Transverse colon (tissue), 4 donors: ENCODE measurements at regions not wholly inside any gene's neighbourhood (a gene's known extent, or its start where the extent isn't known, plus 50 kb on each side); places are given as distances from the start of the nearest gene placed in this dataset.
A peak's percentile ranks its signal among the peaks of the same experiment; 100 is the strongest.

ENCODE experiments used
- DNase-seq: peaks from one replicate; pipeline ENCODE4 v3.0.0-alpha.2; 2019
- H3K27ac ChIP-seq, 4 donors: fragments of 200-600 bp; sonication (generic); 2 replicates each; pipeline ENCODE4 v1.5.1; 2016 to 2018; ENCODE audit warnings: inconsistent platforms in 4 of 4
- H3K27me3 ChIP-seq: fragments of 200-600 bp; sonication (generic); 2 replicates; pipeline ENCODE4 v1.5.1; 2017; ENCODE audit warnings: inconsistent platforms
- H3K36me3 ChIP-seq, 4 donors: fragments of 200-600 bp; sonication (generic); 2 replicates each; pipeline ENCODE4 v1.5.1; 2017 to 2019; ENCODE audit warnings: inconsistent platforms in 4 of 4
- H3K4me1 ChIP-seq, 4 donors: fragments of 200-600 bp; sonication (generic); 2 replicates each; pipeline ENCODE4 v1.5.1; 2017 to 2020; ENCODE audit warnings: inconsistent platforms in 4 of 4
- H3K4me3 ChIP-seq, 4 donors: fragments of 200-600 bp; sonication (generic); 1 replicate in 1 of 4; 2 replicates in 3 of 4; pipeline versions ENCODE4 v1.5.1 to v1.6.1; 2017 to 2019; ENCODE audit warnings: inconsistent platforms in 4 of 4
- H3K9me3 ChIP-seq, 2 donors: fragments of 200-600 bp; sonication (generic); 2 replicates each; pipeline ENCODE4 v1.5.1; 2017 to 2019; ENCODE audit warnings: inconsistent platforms in 2 of 2
- EP300 ChIP-seq: sonication (generic); formaldehyde crosslinking; IDR thresholded peaks from one replicate; pipeline ENCODE4 v1.6.1; 2017; ENCODE audit warnings: antibody characterized with exemption, low read depth
- POLR2A ChIP-seq: fragments of 450-650 bp; IDR thresholded peaks from one replicate; pipeline ENCODE4 v1.6.1; 2016; ENCODE audit warnings: antibody characterized with exemption, mild to moderate bottlenecking, moderate library complexity
- POLR2AphosphoS5 ChIP-seq, 3 donors: sonication (generic); formaldehyde crosslinking; IDR thresholded peaks; one replicate each; pipeline ENCODE4 v1.6.1; 2016; ENCODE audit warnings: antibody characterized with exemption in 3 of 3
- WGBS, 2 donors: methylation state at CpG; one replicate each; pipeline ENCODE4 v1.1.5; 2018; ENCODE audit warnings: low coverage in 1 of 2; 5-methylcytosine and 5-hydroxymethylcytosine counted together
- in situ Hi-C, 4 donors: fragments of 200-750 bp; cut with MboI; loops; one replicate each; pipeline versions ENCODE4 v1.15.0 to v1.15.1; 2017; ENCODE audit warnings: low sequenced_read_pairs in 3 of 4, low pct_ligation_motif_present in 1 of 4, low pct_unique_long_range_greater_than_20kb in 1 of 4
- intact Hi-C: fragments of 100-400 bp; cut with DNase I; formaldehyde crosslinking; loops from one replicate; pipeline ENCODE4 v1.15.1; 2023; ENCODE audit warnings: low total_unique reads
- TF ChIP-seq, protein P1 (sequence below), 5 experiments: fragments of 200-600 bp in 3 of 5; fragments of 450-650 bp in 2 of 5; sonication (generic) in 3 of 5; IDR thresholded peaks; 1 replicate in 2 of 5; 2 replicates in 3 of 5; pipeline ENCODE4 v1.5.1; 2016 to 2017; ENCODE audit warnings: antibody characterized with exemption in 5 of 5, inconsistent platforms in 3 of 5, mild to moderate bottlenecking in 2 of 5, moderate library complexity in 1 of 5

GRCh38 chr1:68954841-68955240, 458.0 kb upstream of the DEPDC1 start:
- Histone ChIP-seq H3K4me3 (no peak overlapping the region), H3K9me3 (no peaks in the 10 kb centered on the region), H3K27ac (peak overlapping the region in 2 of 4 donors; percentile 13 to 39), H3K27me3 (no peaks in the 10 kb centered on the region), H3K36me3 (no peaks in the 10 kb centered on the region), H3K4me1 (no peaks in the 10 kb centered on the region)
- no peak for DNase-seq
- 96% methylated on average over 2 of the region's 2 CpGs; no CpG with 5 or more reads in 1 of the 2 donors for WGBS, 2 donors
- intact Hi-C loops (no loop called here), in situ Hi-C loops (no loop called here)
- no peak for TF ChIP-seq EP300
- TF ChIP-seq POLR2AphosphoS5 (IDR thresholded peaks at IDR 0.05) = peak in 1 of 3 donors; percentile 36
- no peak for TF ChIP-seq POLR2A

DNA sequence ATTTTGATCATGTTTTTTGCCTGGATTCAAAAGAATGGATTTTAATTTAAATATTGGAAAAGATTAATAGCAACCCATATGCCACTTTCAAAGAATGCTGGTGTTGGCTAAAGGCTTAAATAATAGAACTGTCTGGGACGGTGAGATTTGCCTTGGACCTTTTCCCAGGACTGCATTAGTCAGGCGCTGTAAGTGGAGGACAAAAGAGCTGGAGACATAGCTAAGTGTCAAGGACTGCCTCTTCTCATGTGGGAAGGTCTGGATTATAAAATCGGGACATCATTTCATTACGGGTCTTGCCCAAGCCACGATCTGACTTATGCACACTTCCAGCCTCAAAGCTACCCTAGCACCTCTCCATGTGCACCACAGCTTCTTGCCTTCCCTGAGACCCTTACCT, 458.5 kb upstream of the DEPDC1 start:
- H3K36me3 ChIP-seq = no peaks in the 10 kb centered on the region
- WGBS, 2 donors = 61 to 70% methylated on average over 4 to 5 of the region's 5 CpGs
- DNase-seq = no peak
- H3K4me3 ChIP-seq = no peak overlapping the region
- no peaks in the 10 kb centered on the region for H3K27me3 ChIP-seq
- no peaks in the 10 kb centered on the region for H3K4me1 ChIP-seq
- peak overlapping the region in 2 of 4 donors; percentile 13 to 39 for H3K27ac ChIP-seq
- in situ Hi-C loops = no loop called here
- intact Hi-C loops = no loop called here
- TF ChIP-seq, protein P1, sequence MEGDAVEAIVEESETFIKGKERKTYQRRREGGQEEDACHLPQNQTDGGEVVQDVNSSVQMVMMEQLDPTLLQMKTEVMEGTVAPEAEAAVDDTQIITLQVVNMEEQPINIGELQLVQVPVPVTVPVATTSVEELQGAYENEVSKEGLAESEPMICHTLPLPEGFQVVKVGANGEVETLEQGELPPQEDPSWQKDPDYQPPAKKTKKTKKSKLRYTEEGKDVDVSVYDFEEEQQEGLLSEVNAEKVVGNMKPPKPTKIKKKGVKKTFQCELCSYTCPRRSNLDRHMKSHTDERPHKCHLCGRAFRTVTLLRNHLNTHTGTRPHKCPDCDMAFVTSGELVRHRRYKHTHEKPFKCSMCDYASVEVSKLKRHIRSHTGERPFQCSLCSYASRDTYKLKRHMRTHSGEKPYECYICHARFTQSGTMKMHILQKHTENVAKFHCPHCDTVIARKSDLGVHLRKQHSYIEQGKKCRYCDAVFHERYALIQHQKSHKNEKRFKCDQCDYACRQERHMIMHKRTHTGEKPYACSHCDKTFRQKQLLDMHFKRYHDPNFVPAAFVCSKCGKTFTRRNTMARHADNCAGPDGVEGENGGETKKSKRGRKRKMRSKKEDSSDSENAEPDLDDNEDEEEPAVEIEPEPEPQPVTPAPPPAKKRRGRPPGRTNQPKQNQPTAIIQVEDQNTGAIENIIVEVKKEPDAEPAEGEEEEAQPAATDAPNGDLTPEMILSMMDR (IDR thresholded peaks at IDR 0.05) = no peak
- TF ChIP-seq EP300 = no peak
- no peak for TF ChIP-seq POLR2A
- TF ChIP-seq POLR2AphosphoS5 (IDR thresholded peaks at IDR 0.05) = peak in 1 of 3 donors; percentile 21
- no peaks in the 10 kb centered on the region for H3K9me3 ChIP-seq

DNA sequence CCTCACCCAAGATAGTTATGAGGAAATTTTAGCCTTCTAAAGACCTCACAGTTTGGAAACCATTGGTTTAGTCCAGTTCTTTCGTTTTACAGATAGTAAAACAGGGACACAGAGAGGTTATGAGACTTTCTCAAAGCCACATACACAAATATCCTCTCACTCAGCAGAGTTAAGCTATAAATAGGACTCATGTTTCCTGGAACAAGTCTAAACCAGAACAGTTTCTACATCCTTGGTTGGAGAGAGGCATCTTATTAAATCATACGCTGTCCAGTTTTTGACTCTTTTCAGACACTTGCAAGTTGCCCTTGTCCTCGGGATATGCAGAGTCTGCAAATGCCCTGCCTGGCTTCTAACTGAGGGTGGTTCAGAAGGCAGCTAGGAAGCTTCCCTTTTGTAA, 462.1 kb upstream of the DEPDC1 start:
- H3K4me1 ChIP-seq = no peaks in the 10 kb centered on the region
- in situ Hi-C loops = no loop called here
- WGBS, 2 donors = 25 to 38% methylated on average over 2 to 3 of the region's 3 CpGs
- DNase-seq = no peak
- H3K27me3 ChIP-seq = no peaks in the 10 kb centered on the region
- H3K36me3 ChIP-seq = no peaks in the 10 kb centered on the region
- intact Hi-C loops = no loop called here
- H3K4me3 ChIP-seq = no peak overlapping the region
- TF ChIP-seq POLR2A = no peak
- TF ChIP-seq, protein P1 (IDR thresholded peaks at IDR 0.05) = no peak
- no peak for TF ChIP-seq EP300
- TF ChIP-seq POLR2AphosphoS5 (IDR thresholded peaks at IDR 0.05) = no peak
- peak overlapping the region in 1 of 4 donors; percentile 25 for H3K27ac ChIP-seq
- no peaks in the 10 kb centered on the region for H3K9me3 ChIP-seq

DNA sequence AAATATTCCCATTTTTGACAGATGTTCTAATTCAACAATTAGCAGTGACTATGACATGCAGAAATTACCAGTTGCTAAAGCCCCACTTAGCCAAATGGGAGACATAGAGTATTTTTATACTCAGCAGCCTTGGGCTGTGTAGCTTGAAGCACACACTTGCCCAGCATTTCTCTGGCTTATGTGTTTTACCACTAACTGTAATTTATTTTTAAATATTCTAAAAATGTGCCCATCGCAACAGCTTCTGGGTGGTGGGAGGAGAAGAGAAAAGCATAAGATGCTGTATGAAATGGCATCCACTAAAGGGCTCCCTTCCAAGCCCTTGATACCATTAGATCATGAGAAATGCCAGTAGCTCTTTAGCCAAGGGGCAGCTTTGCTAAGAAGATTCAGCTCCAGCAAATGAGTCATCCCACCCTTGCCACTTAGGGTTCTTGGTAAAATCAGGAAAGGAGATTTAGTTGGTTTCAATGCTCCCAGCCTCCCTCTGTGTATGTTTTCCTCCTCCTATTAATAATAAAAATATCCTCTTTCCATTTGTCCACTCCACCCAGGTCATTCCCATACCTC, 462.7 kb upstream of the DEPDC1 start:
- intact Hi-C loops = no loop called here
- no peaks in the 10 kb centered on the region for H3K27me3 ChIP-seq
- 79 to 80% methylated on average over 1 of the region's 1 CpG for WGBS, 2 donors
- in situ Hi-C loops = no loop called here
- no peaks in the 10 kb centered on the region for H3K9me3 ChIP-seq
- no peak for TF ChIP-seq POLR2AphosphoS5 (IDR thresholded peaks at IDR 0.05)
- TF ChIP-seq, protein P1 (IDR thresholded peaks at IDR 0.05) = no peak
- no peak for TF ChIP-seq EP300
- TF ChIP-seq POLR2A = no peak
- no peaks in the 10 kb centered on the region for H3K36me3 ChIP-seq
- H3K27ac ChIP-seq = peak overlapping the region in 1 of 4 donors; percentile 25
- no peaks in the 10 kb centered on the region for H3K4me1 ChIP-seq
- no peak for DNase-seq
- no peak overlapping the region for H3K4me3 ChIP-seq

DNA sequence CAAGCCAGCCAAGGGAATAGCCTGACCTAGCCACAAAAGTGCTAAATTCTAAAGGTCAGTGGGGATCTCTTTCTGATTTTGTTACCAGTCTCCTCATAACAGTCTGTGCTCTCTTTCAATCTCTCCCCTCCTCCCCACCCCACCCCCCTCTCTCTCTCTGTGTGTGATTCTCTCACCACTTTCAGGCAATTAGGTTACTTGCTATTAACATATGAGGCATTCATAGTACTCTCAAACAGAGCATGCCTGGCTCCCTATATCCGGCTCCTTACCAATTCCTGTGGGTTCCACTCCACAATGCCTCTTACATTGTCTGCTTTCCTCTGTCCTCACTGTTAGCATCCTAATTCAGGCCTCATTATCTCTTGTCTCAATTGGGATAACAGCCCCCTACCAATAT, 464.3 kb upstream of the DEPDC1 start:
- Histone ChIP-seq H3K36me3 (no peaks in the 10 kb centered on the region), H3K27me3 (no peaks in the 10 kb centered on the region), H3K4me3 (no peak overlapping the region), H3K27ac (no peak overlapping the region), H3K9me3 (no peaks in the 10 kb centered on the region), H3K4me1 (no peaks in the 10 kb centered on the region)
- no peak for DNase-seq
- WGBS, 2 donors = 77 to 86% methylated on average over 1 of the region's 1 CpG
- in situ Hi-C loops (no loop called here), intact Hi-C loops (no loop called here)
- TF ChIP-seq EP300 = no peak
- no peak for TF ChIP-seq POLR2AphosphoS5 (IDR thresholded peaks at IDR 0.05)
- no peak for TF ChIP-seq POLR2A
- TF ChIP-seq, protein P1 (IDR thresholded peaks at IDR 0.05) = no peak
